ENCODE measurements at regions not wholly inside any gene's neighbourhood (a gene's known extent, or its start where the extent isn't known, plus 50 kb on each side); places are given as distances from the start of the nearest gene placed in this dataset.

DNA sequence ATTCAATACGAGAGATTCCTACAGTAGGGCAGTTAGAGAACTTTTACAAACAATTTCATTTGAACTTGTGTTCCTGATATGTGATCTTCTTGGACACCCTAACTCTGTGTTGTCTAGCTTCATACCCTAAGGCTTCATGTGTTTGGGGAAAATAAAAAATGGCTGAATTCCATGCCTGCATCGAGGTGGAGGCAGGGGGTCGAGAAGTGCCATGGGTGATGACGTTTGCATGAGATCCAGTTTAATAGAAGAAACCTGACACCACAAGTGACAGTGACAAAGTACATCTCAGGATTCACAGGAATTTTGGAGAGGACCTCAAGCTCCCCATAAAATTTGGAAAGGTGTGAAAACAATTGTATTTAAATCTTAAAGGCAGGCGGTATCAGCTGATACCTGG lies 169.2 kb upstream of the NABP1 start:
- no peaks in the 10 kb centered on the region for H3K9me3 ChIP-seq
- DNase-seq (no peak), ATAC-seq (no peak)
- H3K27me3 ChIP-seq = no peaks in the 10 kb centered on the region
- H3K36me3 ChIP-seq = no peaks in the 10 kb centered on the region
- no peaks in the 10 kb centered on the region for H3K4me1 ChIP-seq
- H3K27ac ChIP-seq = no peak overlapping the region
- no peak for TF ChIP-seq CTCF (IDR thresholded peaks at IDR 0.05)
- H3K4me3 ChIP-seq = no peak overlapping the region
- intact Hi-C loops (cut with DNase I) = loop anchor here (10.0 kb wide), 2 partner anchors 284 to 344 kb away; no protein-coding TSS in a partner anchor

DNA sequence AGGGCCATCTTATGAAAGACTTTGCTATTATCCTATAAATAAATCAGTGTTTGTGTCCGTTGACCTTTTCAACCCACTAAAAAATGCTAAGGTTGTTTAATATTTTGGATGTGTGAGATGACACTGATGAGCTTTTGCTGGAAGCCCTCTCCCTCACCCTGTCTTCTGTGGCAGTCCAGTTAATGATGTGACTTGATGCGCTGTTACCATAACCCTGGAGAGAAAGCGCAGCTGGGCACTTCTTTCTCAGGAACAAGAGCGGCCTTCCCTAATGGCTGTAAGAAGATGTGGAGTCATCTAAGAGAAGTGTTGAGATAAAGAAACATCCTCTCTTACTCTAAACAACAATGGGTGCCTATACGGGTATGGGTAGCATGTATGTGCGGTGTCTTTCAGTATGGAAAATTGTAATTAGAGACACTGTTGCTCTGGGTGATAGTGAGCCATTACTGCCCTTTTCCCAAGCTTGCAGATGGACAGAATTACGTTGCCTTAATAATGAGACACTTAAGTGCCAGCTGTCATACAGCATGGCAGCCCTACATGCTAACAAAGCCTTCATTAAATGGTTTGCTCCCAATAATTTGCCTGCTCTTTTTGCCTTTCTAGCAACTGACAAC lies 165.6 kb upstream of the NABP1 start:
- H3K9me3 ChIP-seq = no peaks in the 10 kb centered on the region
- no peaks in the 10 kb centered on the region for H3K27me3 ChIP-seq
- intact Hi-C loops (cut with DNase I) = no loop called here
- H3K27ac ChIP-seq = peak overlapping the region; percentile 65
- H3K4me1 ChIP-seq = no peaks in the 10 kb centered on the region
- ATAC-seq (peak; percentile 62), DNase-seq (no peak)
- no peaks in the 10 kb centered on the region for H3K36me3 ChIP-seq
- no peak overlapping the region for H3K4me3 ChIP-seq
- no peak for TF ChIP-seq CTCF (IDR thresholded peaks at IDR 0.05)

GRCh38 chr2:191512874-191513273 lies 165.1 kb upstream of the NABP1 start:
- no peak for ATAC-seq
- TF ChIP-seq CTCF (IDR thresholded peaks at IDR 0.05) = no peak
- Histone ChIP-seq H3K4me3 (no peak overlapping the region), H3K36me3 (no peaks in the 10 kb centered on the region), H3K27ac (peak overlapping the region; percentile 65), H3K27me3 (no peaks in the 10 kb centered on the region), H3K4me1 (no peaks in the 10 kb centered on the region), H3K9me3 (no peaks in the 10 kb centered on the region)
- no peak for DNase-seq
- intact Hi-C loops (cut with DNase I) = no loop called here

DNA sequence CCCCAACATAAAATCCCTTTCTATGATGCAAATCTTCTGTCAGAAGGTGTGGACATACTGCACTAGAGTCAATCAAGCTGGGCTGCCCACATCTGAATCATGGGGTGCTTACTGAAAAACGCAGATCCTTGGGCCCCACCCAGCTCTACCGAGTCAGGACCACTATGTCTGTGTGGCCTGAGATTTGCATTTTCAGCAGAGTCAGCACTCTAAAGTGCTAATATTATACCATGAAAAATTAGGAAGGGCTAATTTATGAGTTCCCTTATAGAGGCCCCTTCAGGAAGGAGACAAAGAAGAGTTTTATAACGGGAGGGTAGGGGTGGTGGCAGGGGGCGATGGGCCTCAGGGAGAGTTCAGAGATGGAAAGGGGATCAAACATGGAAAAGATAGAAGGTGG lies 163.3 kb upstream of the NABP1 start:
- Histone ChIP-seq H3K36me3 (no peaks in the 10 kb centered on the region), H3K27me3 (no peaks in the 10 kb centered on the region), H3K27ac (no peak overlapping the region), H3K4me1 (no peaks in the 10 kb centered on the region), H3K9me3 (no peaks in the 10 kb centered on the region), H3K4me3 (no peak overlapping the region)
- intact Hi-C loops (cut with DNase I) = no loop called here
- no peak for TF ChIP-seq CTCF (IDR thresholded peaks at IDR 0.05)
- DNase-seq (no peak), ATAC-seq (no peak)

GRCh38 chr2:191515551-191515950 lies 162.4 kb upstream of the NABP1 start:
- ATAC-seq = no peak
- Histone ChIP-seq H3K9me3 (no peaks in the 10 kb centered on the region), H3K27me3 (no peaks in the 10 kb centered on the region), H3K36me3 (no peaks in the 10 kb centered on the region), H3K4me1 (no peaks in the 10 kb centered on the region), H3K4me3 (no peak overlapping the region), H3K27ac (no peak overlapping the region)
- DNase-seq = no peak
- intact Hi-C loops (cut with DNase I) = no loop called here
- no peak for TF ChIP-seq CTCF (IDR thresholded peaks at IDR 0.05)

- Histone ChIP-seq H3K27me3 (no peaks in the 10 kb centered on the region), H3K4me3 (no peak overlapping the region), H3K4me1 (no peaks in the 10 kb centered on the region), H3K9me3 (no peaks in the 10 kb centered on the region), H3K27ac (peak overlapping the region; percentile 6), H3K36me3 (no peaks in the 10 kb centered on the region)
- no peak for DNase-seq
- intact Hi-C loops (cut with DNase I) = no loop called here
- no peak for ATAC-seq
- no peak for TF ChIP-seq CTCF (IDR thresholded peaks at IDR 0.05)
Observed at GRCh38 chr2:191516260-191516659, 161.7 kb upstream of the NABP1 start.
